ENCODE measurements at regions not wholly inside any gene's neighbourhood (a gene's known extent, or its start where the extent isn't known, plus 50 kb on each side); places are given as distances from the start of the nearest gene placed in this dataset.

DNA sequence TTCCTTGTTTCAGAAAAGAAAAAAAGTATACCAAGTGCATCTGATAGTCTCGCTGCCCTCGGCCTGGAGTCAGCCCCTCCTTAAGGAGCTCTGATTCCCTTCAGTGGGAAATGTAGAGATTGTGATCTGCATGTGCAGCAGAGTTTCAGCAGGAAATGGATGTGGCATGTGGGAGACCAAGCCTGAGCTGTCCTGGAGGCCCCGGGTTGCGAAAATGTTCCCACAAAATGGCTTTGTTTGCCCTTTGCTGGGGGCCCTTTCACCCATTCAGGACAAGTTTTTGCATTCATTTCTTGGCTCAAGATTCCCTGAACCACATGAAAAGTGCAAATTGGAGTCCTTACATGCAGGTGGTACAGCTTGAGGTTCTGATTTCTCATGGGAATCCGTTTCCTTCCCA is 230.9 kb downstream of the GADD45G start:
- WGBS, 2 donors: 72 to 85% methylated on average over 5 of the region's 5 CpGs
- intact Hi-C loops (cut with DNase I; ENCODE audit: low total_unique reads): no loop called here
- DNase-seq: no peak

DNA sequence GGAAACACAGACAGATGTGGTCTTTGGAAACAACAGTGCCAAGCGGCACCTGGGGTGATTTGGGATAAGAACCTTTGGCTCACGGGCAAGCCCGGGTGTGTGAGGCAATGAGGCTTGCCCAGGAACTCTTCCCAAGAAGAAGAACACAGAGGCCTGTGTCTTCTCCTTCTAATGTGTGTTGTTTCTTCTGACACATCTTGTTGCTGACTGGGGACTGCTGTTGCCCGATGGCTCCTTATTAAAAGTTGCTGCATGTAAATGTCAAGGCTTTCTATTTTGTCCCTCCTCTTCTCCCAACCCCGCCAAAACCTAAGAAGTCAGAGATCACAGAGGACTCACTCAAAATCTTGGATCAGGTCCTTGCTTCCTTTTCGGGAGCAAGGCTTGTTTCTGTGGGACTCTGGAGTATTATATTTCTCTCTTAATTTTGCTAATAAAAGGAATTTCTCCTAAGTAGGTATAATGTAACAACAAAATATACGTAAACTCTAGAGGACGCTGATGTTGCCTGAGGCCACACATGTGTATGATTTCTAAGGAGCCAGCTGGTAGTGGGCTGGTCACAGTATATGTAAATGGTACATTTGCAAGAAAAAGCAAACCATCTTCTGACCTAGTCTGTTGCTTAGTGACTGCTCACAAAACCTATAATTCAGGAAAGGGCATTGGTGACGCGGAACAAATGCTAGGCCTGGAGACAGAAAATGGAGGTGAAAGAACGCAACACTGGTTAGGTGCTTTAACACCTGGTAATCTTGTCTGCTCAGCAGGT is 232.5 kb downstream of the GADD45G start:
- no peak overlapping the region for H3K4me3 ChIP-seq
- 55 to 62% methylated on average over 11 of the region's 11 CpGs for WGBS, 2 donors
- no peaks in the 10 kb centered on the region for H3K36me3 ChIP-seq (ENCODE audit: low read depth, missing control alignments)
- peak; percentile 33 for DNase-seq
- H3K9me3 ChIP-seq: no peaks in the 10 kb centered on the region
- TF ChIP-seq POLR2A (IDR thresholded peaks at IDR 0.05): no peak
- TF ChIP-seq, protein P1, sequence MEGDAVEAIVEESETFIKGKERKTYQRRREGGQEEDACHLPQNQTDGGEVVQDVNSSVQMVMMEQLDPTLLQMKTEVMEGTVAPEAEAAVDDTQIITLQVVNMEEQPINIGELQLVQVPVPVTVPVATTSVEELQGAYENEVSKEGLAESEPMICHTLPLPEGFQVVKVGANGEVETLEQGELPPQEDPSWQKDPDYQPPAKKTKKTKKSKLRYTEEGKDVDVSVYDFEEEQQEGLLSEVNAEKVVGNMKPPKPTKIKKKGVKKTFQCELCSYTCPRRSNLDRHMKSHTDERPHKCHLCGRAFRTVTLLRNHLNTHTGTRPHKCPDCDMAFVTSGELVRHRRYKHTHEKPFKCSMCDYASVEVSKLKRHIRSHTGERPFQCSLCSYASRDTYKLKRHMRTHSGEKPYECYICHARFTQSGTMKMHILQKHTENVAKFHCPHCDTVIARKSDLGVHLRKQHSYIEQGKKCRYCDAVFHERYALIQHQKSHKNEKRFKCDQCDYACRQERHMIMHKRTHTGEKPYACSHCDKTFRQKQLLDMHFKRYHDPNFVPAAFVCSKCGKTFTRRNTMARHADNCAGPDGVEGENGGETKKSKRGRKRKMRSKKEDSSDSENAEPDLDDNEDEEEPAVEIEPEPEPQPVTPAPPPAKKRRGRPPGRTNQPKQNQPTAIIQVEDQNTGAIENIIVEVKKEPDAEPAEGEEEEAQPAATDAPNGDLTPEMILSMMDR (IDR thresholded peaks at IDR 0.05): no peak
- no peak overlapping the region for H3K27ac ChIP-seq
- peaks cover 10% of the 10 kb centered on the region for H3K4me1 ChIP-seq
- H3K27me3 ChIP-seq: no peaks in the 10 kb centered on the region
- intact Hi-C loops (cut with DNase I; ENCODE audit: low total_unique reads): no loop called here

More for the DNA sequence above, 230.9 kb downstream of the GADD45G start:
- H3K4me1 ChIP-seq: peaks cover 10% of the 10 kb centered on the region
- TF ChIP-seq, protein P1 (IDR thresholded peaks at IDR 0.05): no peak
- TF ChIP-seq POLR2A (IDR thresholded peaks at IDR 0.05): no peak
- H3K27ac ChIP-seq: no peak overlapping the region
- H3K27me3 ChIP-seq: no peaks in the 10 kb centered on the region
- no peak overlapping the region for H3K4me3 ChIP-seq
- H3K9me3 ChIP-seq: no peaks in the 10 kb centered on the region
- no peaks in the 10 kb centered on the region for H3K36me3 ChIP-seq (ENCODE audit: low read depth, missing control alignments)

DNA sequence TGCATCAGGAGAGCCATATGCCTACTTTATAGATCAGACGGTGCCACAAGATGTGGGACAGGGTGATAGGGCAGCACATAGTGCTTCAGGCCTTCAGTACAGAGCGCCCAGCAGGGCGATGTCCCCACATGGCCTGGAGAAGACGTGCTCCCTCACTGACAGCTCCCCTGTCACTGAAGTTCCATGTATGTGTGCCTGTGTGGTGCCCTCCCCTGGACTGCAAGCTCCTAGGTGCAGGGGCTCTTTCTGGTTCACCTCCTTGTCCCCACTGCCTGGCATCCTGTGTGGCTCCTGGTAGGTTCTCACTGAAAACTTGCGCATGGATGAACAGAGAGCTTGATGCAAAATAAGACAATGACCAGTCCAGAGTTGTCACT is 233.1 kb downstream of the GADD45G start:
- Histone ChIP-seq H3K27me3 (no peaks in the 10 kb centered on the region), H3K36me3 (ENCODE audit: low read depth, missing control alignments) (no peaks in the 10 kb centered on the region), H3K4me1 (peaks cover 16% of the 10 kb centered on the region), H3K27ac (no peak overlapping the region), H3K9me3 (no peaks in the 10 kb centered on the region), H3K4me3 (no peak overlapping the region)
- whole genome bisulfite sequencing, 2 donors: 91 to 92% methylated on average over 2 to 5 of the region's 5 CpGs
- intact Hi-C loops (cut with DNase I; ENCODE audit: low total_unique reads): no loop called here
- TF ChIP-seq, protein P1 (IDR thresholded peaks at IDR 0.05): no peak
- no peak for TF ChIP-seq POLR2A (IDR thresholded peaks at IDR 0.05)
- DNase-seq: no peak

DNA sequence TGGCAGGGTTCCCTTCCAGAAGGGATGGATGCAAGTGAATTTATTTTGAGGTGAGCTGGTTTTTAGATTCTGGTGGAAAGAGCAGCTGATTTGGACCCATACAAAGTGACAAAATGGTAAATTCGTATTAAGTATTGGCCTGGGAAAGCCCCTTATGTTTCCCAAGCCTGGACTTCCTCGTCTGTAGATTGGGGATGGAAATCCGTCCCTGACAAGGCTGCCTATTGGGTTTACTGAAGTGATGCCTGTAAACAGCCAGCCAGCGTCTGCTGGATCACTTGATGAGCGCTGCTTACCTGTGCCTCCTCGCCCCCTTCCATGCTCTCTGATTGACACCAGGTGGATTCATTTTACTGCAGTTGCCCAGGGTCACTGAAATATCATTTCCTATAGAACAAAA is 233.8 kb downstream of the GADD45G start:
- H3K27me3 ChIP-seq: no peaks in the 10 kb centered on the region
- peaks cover 17% of the 10 kb centered on the region for H3K4me1 ChIP-seq
- intact Hi-C loops (cut with DNase I; ENCODE audit: low total_unique reads): no loop called here
- DNase-seq: no peak
- no peak overlapping the region for H3K27ac ChIP-seq
- 92 to 96% methylated on average over 6 of the region's 6 CpGs for WGBS, 2 donors
- no peaks in the 10 kb centered on the region for H3K9me3 ChIP-seq
- TF ChIP-seq, protein P1 (IDR thresholded peaks at IDR 0.05): no peak
- TF ChIP-seq POLR2A (IDR thresholded peaks at IDR 0.05): no peak
- H3K36me3 ChIP-seq (ENCODE audit: low read depth, missing control alignments): no peaks in the 10 kb centered on the region
- no peak overlapping the region for H3K4me3 ChIP-seq

DNA sequence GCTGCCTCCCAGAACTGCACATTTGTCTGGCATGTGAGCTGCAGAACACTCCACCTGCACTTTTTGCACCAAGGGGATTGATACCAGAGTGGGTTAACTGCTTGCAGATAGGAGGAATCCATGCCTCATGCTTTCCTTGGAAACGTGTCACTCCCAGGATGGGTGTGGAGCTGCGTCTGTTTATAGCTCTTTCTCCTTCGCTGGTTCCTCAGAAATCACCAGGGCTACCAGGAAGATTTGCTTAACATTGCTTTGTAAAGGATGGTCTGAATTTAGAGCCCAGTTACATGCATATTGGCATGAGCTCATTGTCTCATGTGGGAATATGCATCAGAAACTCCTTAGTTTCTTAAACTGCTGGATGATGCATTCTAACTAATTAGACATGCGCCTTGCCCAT is 234.6 kb downstream of the GADD45G start:
- H3K36me3 ChIP-seq (ENCODE audit: low read depth, missing control alignments): no peaks in the 10 kb centered on the region
- TF ChIP-seq, protein P1 (IDR thresholded peaks at IDR 0.05): no peak
- TF ChIP-seq POLR2A (IDR thresholded peaks at IDR 0.05): no peak
- intact Hi-C loops (cut with DNase I; ENCODE audit: low total_unique reads): no loop called here
- H3K9me3 ChIP-seq: no peaks in the 10 kb centered on the region
- peaks cover 17% of the 10 kb centered on the region for H3K4me1 ChIP-seq
- no peak overlapping the region for H3K27ac ChIP-seq
- no peaks in the 10 kb centered on the region for H3K27me3 ChIP-seq
- WGBS, 2 donors: 67 to 72% methylated on average over 4 of the region's 4 CpGs
- no peak overlapping the region for H3K4me3 ChIP-seq
- DNase-seq: no peak

All from testis (tissue), 2 donors.